ENCODE measurements at regions not wholly inside any gene's neighbourhood (a gene's known extent, or its start where the extent isn't known, plus 50 kb on each side); places are given as distances from the start of the nearest gene placed in this dataset.
A peak's percentile ranks its signal among the peaks of the same experiment; 100 is the strongest.

DNA sequence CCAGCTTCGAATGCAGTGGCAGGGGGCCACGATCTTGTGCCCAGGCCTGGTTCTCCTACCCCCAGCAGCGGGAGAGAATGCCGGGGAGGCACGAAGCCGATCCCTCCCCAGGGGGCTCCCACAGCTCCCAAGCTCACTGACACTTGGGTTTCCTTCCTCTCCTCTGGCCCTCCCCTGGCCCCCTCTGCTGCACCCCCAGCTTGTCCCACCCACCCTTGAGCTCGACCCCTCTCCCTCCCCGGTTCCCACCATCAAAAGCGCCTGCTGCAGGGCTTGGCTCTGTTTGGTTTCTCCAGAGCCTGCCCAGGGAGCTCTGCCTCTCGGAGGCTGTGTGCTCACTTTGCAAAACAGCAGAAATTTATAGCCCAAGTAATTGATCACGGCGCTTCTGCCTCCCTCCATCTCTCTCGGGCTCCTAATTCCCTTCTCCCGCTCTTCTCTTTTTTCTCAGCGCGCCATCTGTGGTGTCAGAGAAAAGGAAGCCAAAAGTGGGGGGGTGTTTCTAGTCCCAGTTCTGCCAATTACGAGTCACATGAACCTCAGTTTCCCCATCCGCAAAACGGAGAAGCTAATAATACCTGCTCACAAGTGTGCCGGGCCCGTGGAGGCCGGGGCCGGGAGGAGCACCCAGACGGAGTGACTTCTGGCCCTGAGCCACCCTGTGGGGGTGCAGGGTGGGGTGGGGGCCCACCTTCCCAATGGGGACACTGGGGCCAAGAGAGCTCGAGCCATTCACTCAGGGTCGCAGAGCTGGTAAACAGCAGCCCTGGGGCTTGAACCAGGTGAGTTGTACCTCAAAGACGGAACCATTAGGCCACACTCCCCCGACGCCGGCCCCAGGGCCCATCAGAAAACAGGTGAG, 141.2 kb upstream of the IER5L start:
- H3K4me3 Mint-ChIP-seq: peak overlapping the region in 3 of 10 donors; percentile 22 to 71 (median 39)
- H3K36me3 Mint-ChIP-seq: no peaks in the 10 kb centered on the region

DNA sequence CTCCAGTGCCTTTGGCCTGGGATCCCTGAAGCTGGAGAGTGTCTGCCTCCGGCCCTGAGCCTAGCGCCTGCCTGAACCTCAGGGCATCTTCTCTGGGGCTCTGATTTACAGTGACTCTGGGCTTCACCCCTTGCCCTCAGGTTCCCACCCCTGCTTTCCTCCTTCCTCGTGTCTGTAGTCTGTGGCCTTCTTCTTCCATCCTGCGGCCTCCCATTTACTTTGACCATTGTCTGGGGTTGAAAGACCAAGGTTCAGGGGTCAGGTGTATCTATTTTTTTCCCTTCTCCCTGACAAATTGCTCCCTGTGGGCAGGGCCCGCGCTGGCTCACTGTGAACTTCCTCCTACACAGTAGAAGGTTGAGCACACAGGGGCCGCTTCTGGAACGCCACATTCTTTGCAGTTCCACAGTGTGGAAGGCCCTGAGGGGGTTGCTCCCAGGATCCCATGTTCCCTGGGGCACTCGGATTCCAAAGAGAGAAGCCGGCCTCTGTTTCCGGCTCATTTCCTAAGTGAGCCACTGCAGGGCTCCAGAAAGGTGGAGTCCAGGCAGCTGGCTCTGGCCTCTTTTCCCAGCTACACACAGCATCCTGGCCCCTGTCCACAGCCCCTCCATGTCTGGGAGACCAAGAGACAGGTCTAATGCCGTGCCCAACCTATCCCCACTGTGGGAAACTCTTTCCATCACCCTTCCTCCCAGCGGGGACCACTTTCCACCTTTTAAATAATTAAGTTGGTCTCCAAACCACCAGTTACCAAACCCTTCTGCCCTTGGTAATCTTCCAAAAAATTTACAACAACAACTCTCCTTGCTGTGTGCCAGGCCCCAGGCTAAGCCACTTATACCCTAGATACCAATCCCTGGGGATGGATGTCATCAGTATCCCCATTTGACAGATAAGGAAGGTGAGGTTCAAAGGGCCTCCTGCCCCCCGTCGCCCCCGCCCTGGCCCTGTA, 140.3 kb upstream of the IER5L start:
- ATAC-seq: no peak
- H3K9me3 Mint-ChIP-seq: no peaks in the 10 kb centered on the region
- no peak for DNase-seq
- POLR2A ChIA-PET: interaction anchor here (0.8 to 3.0 kb wide), 5 partner anchors 11 to 187 kb away, joined by 3 to 20 read pairs (median 10); no protein-coding TSS in a partner anchor
- peaks cover 0 to 3% (median 0%) of the 10 kb centered on the region in 5 donors for H3K27me3 Mint-ChIP-seq
- no peaks in the 10 kb centered on the region for H3K36me3 Mint-ChIP-seq
- H3K27ac Mint-ChIP-seq: peak overlapping the region in 3 of 10 donors; percentile 20 to 78 (median 25)
- H3K4me3 Mint-ChIP-seq: no peak overlapping the region
- H3K4me1 Mint-ChIP-seq: peaks cover 10 to 26% (median 17%) of the 10 kb centered on the region in 4 donors

More for the DNA sequence above, 141.2 kb upstream of the IER5L start:
- ATAC-seq (no peak), DNase-seq (no peak)
- Mint-ChIP-seq H3K9me3 (no peaks in the 10 kb centered on the region), H3K27me3 (peaks cover 0 to 3% (median 0%) of the 10 kb centered on the region in 5 donors), H3K4me1 (peaks cover 10 to 26% (median 17%) of the 10 kb centered on the region in 4 donors), H3K27ac (peak overlapping the region in 1 of 10 donors; percentile 25)
- POLR2A ChIA-PET: interaction anchor here (1.0 to 4.0 kb wide), 12 partner anchors 12 to 307 kb away, joined by 3 to 47 read pairs (median 10); partner anchors contain the start of genes IER5L and NTMT1

DNA sequence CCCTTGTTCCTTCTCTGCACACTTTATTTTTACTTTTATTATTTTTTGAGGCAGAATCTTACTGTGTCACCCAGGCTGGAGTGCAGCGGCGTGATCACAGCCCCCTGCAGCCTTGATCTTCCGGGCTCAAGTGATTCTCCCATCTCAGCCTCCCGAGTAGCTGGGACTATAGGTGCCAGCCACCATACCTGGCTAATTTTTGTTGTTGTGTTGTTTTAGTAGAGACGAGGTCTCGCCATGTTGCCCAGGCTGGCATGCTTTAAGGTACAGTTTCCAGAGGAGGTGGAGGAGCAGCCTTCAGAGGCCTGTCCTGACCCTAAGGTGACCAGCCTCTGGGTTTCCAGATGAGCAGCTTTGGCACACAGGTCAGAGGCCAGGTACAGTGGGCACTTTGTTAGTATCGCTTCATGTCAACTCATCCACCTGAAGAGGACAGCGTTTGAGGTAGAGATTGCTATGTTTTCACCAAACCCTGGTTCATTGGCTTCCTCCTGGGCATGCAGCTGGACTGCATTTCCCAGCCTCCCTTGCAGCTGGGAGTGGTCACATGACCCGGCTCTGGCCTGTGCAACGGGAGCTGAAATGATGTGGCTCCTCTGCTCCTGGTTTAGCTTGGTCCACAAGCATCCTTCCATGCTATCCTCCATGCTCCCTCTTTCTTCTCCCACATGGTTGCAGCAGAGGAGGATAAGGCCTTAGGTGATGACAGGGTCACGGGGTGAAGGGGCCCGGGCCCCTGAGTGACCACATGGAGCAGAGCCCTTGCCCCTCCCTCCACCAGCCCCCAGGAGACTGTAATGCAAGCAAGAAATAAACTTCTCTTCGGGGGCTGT, 139.3 kb upstream of the IER5L start:
- Mint-ChIP-seq H3K9me3 (no peaks in the 10 kb centered on the region), H3K36me3 (no peaks in the 10 kb centered on the region), H3K27me3 (peaks cover 0 to 3% (median 0%) of the 10 kb centered on the region in 5 donors), H3K4me3 (no peak overlapping the region), H3K27ac (no peak overlapping the region), H3K4me1 (peaks cover 9 to 24% (median 14%) of the 10 kb centered on the region in 4 donors)
- ATAC-seq (no peak), DNase-seq (no peak)
- POLR2A ChIA-PET: interaction anchor here (0.8 to 0.9 kb wide), 2 partner anchors 24 to 186 kb away, joined by 3 read pairs; no protein-coding TSS in a partner anchor

DNA sequence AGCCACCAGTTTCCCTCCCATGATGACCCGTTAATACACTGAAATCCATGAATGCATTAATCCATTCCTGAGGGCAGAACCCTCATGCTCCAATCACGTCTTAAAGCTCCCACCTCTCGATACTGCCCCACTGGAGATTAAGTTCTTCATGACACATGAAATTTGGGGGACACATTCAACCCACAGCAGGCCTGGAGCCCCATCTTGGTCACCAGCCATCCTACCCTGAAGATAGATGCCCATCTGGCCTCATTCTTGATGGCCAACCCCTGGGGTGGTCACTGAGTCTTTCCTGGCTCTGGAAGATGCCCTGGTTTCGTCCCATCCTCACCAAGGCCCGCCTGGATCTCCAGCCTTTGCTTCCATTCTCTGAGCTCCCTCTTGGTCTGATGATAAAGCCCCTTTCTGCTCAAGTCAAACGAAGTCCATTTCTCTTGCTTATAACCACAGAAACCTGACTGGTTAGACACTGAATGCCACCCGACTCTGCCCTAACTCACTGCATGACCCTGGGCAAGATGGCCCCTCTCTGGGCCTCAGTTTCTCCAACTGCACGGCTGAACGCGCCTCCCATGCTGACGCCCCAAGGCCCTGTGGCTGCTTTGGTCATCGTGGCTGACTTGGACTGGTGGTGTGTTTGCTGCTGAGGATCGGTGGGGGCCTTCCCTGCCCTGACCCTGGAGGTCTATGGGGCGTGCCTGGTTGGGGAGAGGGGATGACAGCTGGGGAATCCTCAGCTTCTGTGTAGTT, 138.4 kb upstream of the IER5L start:
- ATAC-seq (no peak), DNase-seq (no peak)
- no peak overlapping the region for H3K27ac Mint-ChIP-seq
- peaks cover 0 to 3% (median 0%) of the 10 kb centered on the region in 5 donors for H3K27me3 Mint-ChIP-seq
- H3K9me3 Mint-ChIP-seq: no peaks in the 10 kb centered on the region
- H3K36me3 Mint-ChIP-seq: no peaks in the 10 kb centered on the region
- POLR2A ChIA-PET: interaction anchor here (0.6 to 1.6 kb wide), 2 partner anchors 22 to 144 kb away, joined by 3 to 6 read pairs; no protein-coding TSS in a partner anchor
- H3K4me1 Mint-ChIP-seq: peaks cover 9 to 15% (median 12%) of the 10 kb centered on the region in 4 donors
- H3K4me3 Mint-ChIP-seq: no peak overlapping the region

DNA sequence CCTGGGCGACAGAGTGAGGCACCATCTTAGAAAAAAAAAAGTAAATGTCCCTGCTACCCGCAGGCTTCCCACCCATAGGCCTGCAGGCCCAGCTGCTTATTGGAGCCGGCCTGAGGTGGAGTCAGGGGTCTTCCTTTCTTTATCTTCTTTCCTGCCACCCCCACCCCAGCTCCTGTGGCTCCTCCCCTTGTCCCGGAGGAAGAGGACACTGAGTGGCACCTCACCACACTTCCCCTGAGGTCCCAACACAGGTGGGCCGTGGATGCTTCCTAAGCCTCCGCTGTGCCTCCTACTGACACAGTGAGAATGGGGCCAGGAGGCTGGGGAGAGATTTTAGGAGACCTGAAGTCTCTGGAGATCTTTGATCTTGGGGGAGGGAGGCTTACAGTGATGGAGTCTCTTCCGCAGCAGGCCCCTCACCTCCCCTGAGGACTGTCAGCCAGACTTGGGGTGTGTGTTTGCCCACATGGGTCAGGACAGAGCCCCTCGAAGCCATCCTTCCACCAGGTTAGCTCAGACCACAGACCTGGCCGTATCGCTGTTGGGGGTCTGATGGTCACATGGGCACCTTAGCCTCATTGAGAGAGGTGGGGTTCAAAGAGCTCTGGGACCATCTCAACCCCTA, 135.4 kb upstream of the IER5L start:
- no peak for ATAC-seq
- Mint-ChIP-seq H3K4me1 (peaks cover 0 to 7% (median 0%) of the 10 kb centered on the region in 4 donors), H3K27me3 (peaks cover 0 to 1% (median 0%) of the 10 kb centered on the region in 5 donors), H3K9me3 (no peaks in the 10 kb centered on the region), H3K36me3 (no peaks in the 10 kb centered on the region), H3K27ac (no peak overlapping the region), H3K4me3 (no peak overlapping the region)
- DNase-seq: no peak
- POLR2A ChIA-PET: no interaction called here

DNA sequence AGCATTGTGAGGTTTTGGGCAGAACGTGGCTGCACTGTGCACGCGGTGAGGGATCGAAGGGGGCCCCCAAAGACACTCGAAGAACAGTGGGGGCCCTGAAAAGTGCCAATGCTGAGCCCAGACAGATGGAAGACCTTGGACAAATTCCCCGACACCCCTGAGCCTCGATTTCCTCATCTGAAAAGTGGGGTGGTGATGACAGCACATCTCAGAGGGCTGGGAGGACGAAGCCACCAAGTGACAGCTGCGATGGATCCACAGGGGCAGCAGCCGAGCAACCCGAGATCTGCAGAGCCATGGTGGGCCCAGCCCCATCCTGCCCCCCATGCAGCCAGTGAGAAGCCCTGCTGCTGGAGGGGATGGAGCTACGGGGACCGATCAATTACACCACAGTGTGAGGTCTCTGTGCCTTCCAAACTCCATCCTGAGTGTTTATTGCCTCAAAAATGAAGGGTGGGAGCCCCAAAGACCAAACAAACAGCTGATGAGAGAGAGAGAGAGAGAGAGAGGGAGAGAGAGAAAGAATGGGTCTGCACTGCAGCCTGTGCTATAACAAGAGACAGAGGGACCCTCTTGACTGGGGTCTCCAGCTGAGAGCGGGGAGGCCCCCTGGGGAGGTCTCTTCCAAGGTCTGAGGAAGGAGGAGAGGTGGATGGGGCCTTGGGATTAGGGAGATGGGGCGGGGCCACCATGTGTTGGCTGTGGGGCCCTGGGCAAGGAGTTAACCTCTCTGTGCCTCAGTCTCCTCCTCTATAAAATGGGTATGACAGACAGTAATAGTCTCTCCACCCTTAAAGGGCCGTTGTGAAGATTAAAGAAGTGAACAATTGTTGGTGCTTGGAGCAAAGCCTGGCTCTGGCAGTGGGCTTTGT, 134.4 kb upstream of the IER5L start:
- no peak for ATAC-seq
- Mint-ChIP-seq H3K4me1 (peaks cover under 1 to 8% (median 2%) of the 10 kb centered on the region in 4 donors), H3K27ac (peak overlapping the region in 1 of 10 donors; percentile 79), H3K9me3 (no peaks in the 10 kb centered on the region), H3K4me3 (no peak overlapping the region), H3K36me3 (no peaks in the 10 kb centered on the region), H3K27me3 (peaks cover 0 to 1% (median 0%) of the 10 kb centered on the region in 5 donors)
- POLR2A ChIA-PET: no interaction called here
- DNase-seq: no peak

DNA sequence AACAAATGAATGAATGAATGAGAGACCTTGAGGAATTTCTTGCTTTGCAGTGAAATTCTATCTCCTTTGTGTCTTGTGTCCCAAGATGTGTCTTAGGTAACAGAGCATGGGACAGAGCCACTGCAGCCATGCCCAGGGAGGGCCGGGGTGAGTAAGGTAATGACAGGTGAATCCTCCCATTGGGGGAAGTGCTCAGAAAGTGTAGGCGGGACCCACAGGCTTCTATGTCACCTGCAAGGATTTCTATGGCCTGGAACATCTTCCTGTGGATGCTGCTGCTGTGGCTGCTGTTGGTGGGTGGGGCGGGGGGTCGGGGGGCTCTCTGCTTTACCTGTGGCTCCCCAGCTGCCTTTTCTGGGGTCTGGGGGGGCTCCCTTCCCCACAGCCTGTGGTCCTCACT, 133.6 kb upstream of the IER5L start:
- ATAC-seq: no peak
- Mint-ChIP-seq H3K27ac (peak overlapping the region in 2 of 10 donors; percentile 7 to 57), H3K4me1 (peaks cover 7 to 11% (median 9%) of the 10 kb centered on the region in 4 donors), H3K4me3 (no peak overlapping the region), H3K36me3 (no peaks in the 10 kb centered on the region), H3K9me3 (no peaks in the 10 kb centered on the region), H3K27me3 (no peaks in the 10 kb centered on the region)
- POLR2A ChIA-PET: no interaction called here
- DNase-seq: no peak

DNA sequence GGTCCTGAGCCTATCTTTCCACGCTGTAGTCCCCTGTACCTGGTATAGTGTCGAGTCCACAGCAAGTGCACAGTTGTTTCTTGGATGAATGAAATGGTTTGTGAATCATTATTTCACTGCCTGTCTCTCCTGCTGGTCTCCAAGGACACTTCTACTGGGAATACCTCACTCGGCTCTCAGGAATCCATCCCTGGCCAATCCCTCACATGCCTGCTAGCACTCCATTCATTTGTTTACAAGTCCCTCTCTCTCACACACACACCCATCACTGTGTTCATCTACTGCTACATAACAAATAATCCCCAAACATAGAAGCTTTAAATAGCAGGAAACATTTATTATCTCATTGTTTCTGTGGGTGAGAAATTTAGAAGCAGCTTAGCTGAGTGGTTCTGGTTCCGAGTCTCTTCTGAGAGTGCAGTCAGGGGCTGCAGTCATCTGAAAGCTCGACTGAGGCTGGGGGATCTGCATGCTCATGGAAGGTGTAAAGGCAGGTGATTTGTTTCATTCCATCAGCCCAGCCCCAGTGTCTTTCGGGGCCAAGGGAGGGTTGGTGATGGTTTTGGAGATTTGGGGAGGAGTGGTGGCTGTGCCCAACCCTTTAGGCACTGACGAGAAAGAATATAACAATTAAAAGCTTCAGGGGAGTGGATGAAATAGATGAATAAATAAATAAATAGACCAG, 132.7 kb upstream of the IER5L start:
- Mint-ChIP-seq H3K4me3 (no peak overlapping the region), H3K9me3 (no peaks in the 10 kb centered on the region), H3K27me3 (no peaks in the 10 kb centered on the region), H3K4me1 (peaks cover 7 to 11% (median 9%) of the 10 kb centered on the region in 4 donors), H3K36me3 (no peaks in the 10 kb centered on the region), H3K27ac (peak overlapping the region in 1 of 10 donors; percentile 34)
- POLR2A ChIA-PET: interaction anchor here (0.6 kb wide), 1 partner anchor 13 kb away, joined by 5 read pairs; no protein-coding TSS in a partner anchor
- DNase-seq: no peak
- no peak for ATAC-seq

DNA sequence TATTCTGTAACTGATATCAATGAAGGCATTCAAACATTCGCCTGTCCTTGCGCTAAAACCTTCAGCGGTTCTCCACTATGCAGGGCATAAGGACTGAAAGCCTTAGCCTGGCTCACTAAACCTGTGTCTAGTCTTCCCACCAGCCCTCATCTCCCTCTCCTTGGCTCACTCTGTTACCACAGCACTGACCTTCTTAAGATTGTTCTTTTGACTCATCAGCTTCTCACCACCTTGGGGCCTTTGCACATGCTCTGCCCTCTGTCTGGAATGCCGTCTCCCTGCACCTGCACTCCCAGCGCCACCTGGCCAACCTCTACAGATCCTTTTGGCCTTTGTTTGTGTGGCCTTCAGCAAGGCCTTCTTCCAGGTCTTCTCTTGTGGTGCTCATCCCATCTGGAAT, 131.8 kb upstream of the IER5L start:
- Mint-ChIP-seq H3K4me3 (no peak overlapping the region), H3K36me3 (no peaks in the 10 kb centered on the region), H3K9me3 (no peaks in the 10 kb centered on the region), H3K27me3 (no peaks in the 10 kb centered on the region), H3K4me1 (peaks cover 7 to 11% (median 9%) of the 10 kb centered on the region in 4 donors), H3K27ac (peak overlapping the region in 2 of 10 donors; percentile 48 to 74)
- no peak for ATAC-seq
- no peak for DNase-seq
- POLR2A ChIA-PET: interaction anchor here (0.8 kb wide), 1 partner anchor 72 kb away, joined by 3 read pairs; no protein-coding TSS in a partner anchor

DNA sequence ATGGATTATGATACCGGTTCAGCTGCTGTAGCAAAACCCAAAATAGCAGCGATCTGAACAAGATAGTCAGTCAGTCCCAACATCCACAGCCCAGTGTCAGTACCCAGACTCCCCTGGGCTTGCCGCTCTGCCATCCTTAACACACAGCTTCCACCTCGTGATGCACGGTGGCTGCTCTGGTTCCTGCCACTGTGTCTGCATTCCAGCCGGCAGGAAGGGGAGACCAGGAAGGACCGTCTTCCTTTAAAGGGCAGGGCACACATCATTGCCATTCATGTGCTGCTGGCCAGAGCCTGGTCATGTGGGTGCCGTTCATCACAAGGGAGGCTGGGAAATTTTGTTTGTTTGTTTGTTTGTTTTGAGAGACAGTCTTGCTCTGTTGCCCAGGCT, 131.0 kb upstream of the IER5L start:
- POLR2A ChIA-PET: interaction anchor here (0.6 to 0.8 kb wide), 2 partner anchors 63 to 71 kb away, joined by 3 to 4 read pairs; no protein-coding TSS in a partner anchor
- DNase-seq (no peak), ATAC-seq (no peak)
- Mint-ChIP-seq H3K4me3 (no peak overlapping the region), H3K36me3 (no peaks in the 10 kb centered on the region), H3K27ac (peak overlapping the region in 1 of 10 donors; percentile 68), H3K9me3 (no peaks in the 10 kb centered on the region), H3K4me1 (peaks cover 7 to 11% (median 9%) of the 10 kb centered on the region in 4 donors), H3K27me3 (no peaks in the 10 kb centered on the region)
